K562 (cell line): ENCODE measurements at regions not wholly inside any gene's neighbourhood (a gene's known extent, or its start where the extent isn't known, plus 50 kb on each side); places are given as distances from the start of the nearest gene placed in this dataset.

Experiments used
- CCAR2 ChIP-seq: fragments of 200-400 bp; formaldehyde crosslinking; IDR thresholded peaks from 2 replicates; pipeline ENCODE4 v1.6.1; 2017; ENCODE audit warnings: mild to moderate bottlenecking, low read depth, low read length
- CTCF ChIP-seq, 3 experiments: IDR thresholded peaks in 2 of 3; conservative IDR thresholded peaks in 1 of 3; 2 replicates each; pipeline ENCODE4 v1.5.1; 2011 to 2012; ENCODE audit warnings: low read length in 3 of 3, mild to moderate bottlenecking in 3 of 3, control low read depth in 2 of 3, improper control_type of control experiment in 1 of 3, inconsistent platforms in 1 of 3, low read depth in 1 of 3, mixed read lengths in 1 of 3, moderate library complexity in 1 of 3; ENCODE audit not compliant: insufficient read depth in 2 of 3
- ELF4 ChIP-seq: fragments of 450-650 bp; formaldehyde crosslinking; IDR thresholded peaks from 2 replicates; pipeline ENCODE4 v1.4.0; 2022; ENCODE audit warnings: missing genetic modification characterization
- HNRNPL ChIP-seq: fragments of 200-400 bp; formaldehyde crosslinking; IDR thresholded peaks from 2 replicates; pipeline ENCODE4 v1.6.1; 2017; ENCODE audit warnings: low read depth, mild to moderate bottlenecking, low read length
- KDM2B ChIP-seq: fragments of 250-450 bp; sonication (Bioruptor Pico); IDR thresholded peaks from 2 replicates; pipeline ENCODE4 v1.8.0; 2021; ENCODE audit warnings: mild to moderate bottlenecking, moderate library complexity
- RAD21 ChIP-seq, 2 experiments: fragments of 250-450 bp in 1 of 2; fragments of 450-650 bp in 1 of 2; sonication (Bioruptor Pico) in 1 of 2; formaldehyde crosslinking in 1 of 2; IDR thresholded peaks in 1 of 2; conservative IDR thresholded peaks in 1 of 2; 2 replicates each; pipeline versions ENCODE4 v1.4.0 to v1.8.0; 2020 to 2022; ENCODE audit warnings: mild to moderate bottlenecking in 2 of 2, moderate library complexity in 1 of 2
- RBM25 ChIP-seq: fragments of 200-400 bp; formaldehyde crosslinking; IDR thresholded peaks from 2 replicates; pipeline ENCODE4 v1.6.1; 2018; ENCODE audit warnings: low read length, low read depth, moderate library complexity; ENCODE audit not compliant: severe bottlenecking

DNA sequence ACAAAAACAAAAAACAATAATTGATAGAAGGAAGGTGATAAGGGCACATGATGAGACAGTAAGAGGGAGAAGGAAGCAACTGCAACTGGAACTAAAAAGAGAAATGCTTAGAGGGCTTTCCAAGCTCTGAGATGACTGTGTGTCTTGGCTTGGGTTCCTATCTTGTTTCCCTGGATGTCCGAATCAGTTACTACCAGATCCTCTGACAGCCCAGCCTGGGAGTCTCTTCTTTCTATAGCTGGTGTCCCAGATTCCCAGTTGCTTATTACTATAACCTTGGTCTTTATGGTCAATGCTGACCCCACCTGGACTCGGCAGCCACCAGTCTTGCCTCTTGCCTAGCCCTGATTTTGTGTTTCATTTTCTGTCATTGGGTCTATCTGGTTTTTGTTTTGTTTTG is 116.4 kb downstream of the RFC3 start:
- no peak for TF ChIP-seq RAD21 (CRISPR knock-in tag; conservative IDR thresholded peaks at IDR 0.05 in 1 of 2, IDR thresholded peaks at IDR 0.05 in 1 of 2)
- TF ChIP-seq CCAR2 = no peak
- TF ChIP-seq RBM25 = no peak
- no peak for TF ChIP-seq CTCF (IDR thresholded peaks at IDR 0.05 in 2 of 3, conservative IDR thresholded peaks at IDR 0.05 in 1 of 3; ENCODE audit: insufficient read depth in 2 of 3, low read depth in 1 of 3, low read length in 3 of 3)
- no peak for TF ChIP-seq KDM2B (CRISPR knock-in tag)
- TF ChIP-seq ELF4 (CRISPR knock-in tag) = no peak
- no peak for TF ChIP-seq HNRNPL
